ENCODE measurements at regions not wholly inside any gene's neighbourhood (a gene's known extent, or its start where the extent isn't known, plus 50 kb on each side); places are given as distances from the start of the nearest gene placed in this dataset.

- TF ChIP-seq ZBTB40 (IDR thresholded peaks at IDR 0.05; ENCODE audit: borderline replicate concordance) (peak; percentile 51; the same call in 1 of the 2 replicates), CTCF (IDR thresholded peaks at IDR 0.05 in 2 of 3, conservative IDR thresholded peaks at IDR 0.05 in 1 of 3; ENCODE audit: control insufficient read depth in 2 of 3, extremely low read depth in 1 of 3, insufficient read depth in 1 of 3, low read depth in 3 of 3, low read length in 3 of 3) (peak; percentile 77 to 93 (median 89)), CBX3 (IDR thresholded peaks at IDR 0.05; ENCODE audit: borderline replicate concordance, low read depth) (no peak), BHLHE40 (IDR thresholded peaks at IDR 0.05; ENCODE audit: borderline replicate concordance in 1 of 2, low read depth in 2 of 2, low read length in 1 of 2) (peak in 1 of 2 experiments; percentile 60; a peak in 2 of 4 replicates), KDM1A (IDR thresholded peaks at IDR 0.05; ENCODE audit: borderline replicate concordance) (no peak), TCF3 (IDR thresholded peaks at IDR 0.05; ENCODE audit: borderline replicate concordance, insufficient read depth, low read depth, low read length) (no peak), SMARCA5 (IDR thresholded peaks at IDR 0.05) (peak; percentile 71; the same call in 1 of the 2 replicates), SREBF2 (IDR thresholded peaks at IDR 0.05; ENCODE audit: low read length) (no peak), RELB (IDR thresholded peaks at IDR 0.05; ENCODE audit: low read depth) (no peak), MTA3 (IDR thresholded peaks at IDR 0.05; ENCODE audit: borderline replicate concordance, low read length) (no peak), ETV6 (conservative IDR thresholded peaks at IDR 0.05 in 1 of 2, IDR thresholded peaks at IDR 0.05 in 1 of 2; ENCODE audit: borderline replicate concordance in 1 of 2, low read depth in 1 of 2) (no peak), FOXM1 (IDR thresholded peaks at IDR 0.05; ENCODE audit: low read depth, low read length) (no peak), CEBPB (IDR thresholded peaks at IDR 0.05; ENCODE audit: borderline replicate concordance in 1 of 2, low read depth in 2 of 2, low read length in 2 of 2) (no peak), SUZ12 (IDR thresholded peaks at IDR 0.05; ENCODE audit: unreplicated experiment) (no peak), PKNOX1 (IDR thresholded peaks at IDR 0.05) (no peak), SP1 (IDR thresholded peaks at IDR 0.05; ENCODE audit: low read depth, low read length) (peak; percentile 66), ASH2L (IDR thresholded peaks at IDR 0.05; ENCODE audit: borderline replicate concordance, low read depth) (no peak)
Observed at GRCh38 chr14:22471545-22472121, 117.4 kb downstream of the DAD1 start (continued).
